ENCODE measurements at regions not wholly inside any gene's neighbourhood (a gene's known extent, or its start where the extent isn't known, plus 50 kb on each side); places are given as distances from the start of the nearest gene placed in this dataset.
A peak's percentile ranks its signal among the peaks of the same experiment; 100 is the strongest.

GRCh38 chr9:115657695-115658094 lies 495.9 kb upstream of the PAPPA start:
- TF ChIP-seq CTCF (IDR thresholded peaks at IDR 0.05), result no peak

GRCh38 chr9:115665519-115665918 lies 488.1 kb upstream of the PAPPA start:
- no peaks in the 10 kb centered on the region for H3K9me3 ChIP-seq
- H3K4me3 ChIP-seq, result no peak overlapping the region
- intact Hi-C loops (cut with DNase I), result no loop called here
- H3K27ac ChIP-seq, result no peak overlapping the region
- DNase-seq, result no peak
- FAIRE-seq, result no peak
- no peaks in the 10 kb centered on the region for H3K27me3 ChIP-seq
- WGBS, 2 donors, result 54 to 65% methylated on average over 2 of the region's 2 CpGs
- no peaks in the 10 kb centered on the region for H3K36me3 ChIP-seq
- TF ChIP-seq CTCF (IDR thresholded peaks at IDR 0.05), result no peak
- ATAC-seq, result no peak
- no peaks in the 10 kb centered on the region for H3K4me1 ChIP-seq

More at GRCh38 chr9:115657695-115658094, 495.9 kb upstream of the PAPPA start:
- intact Hi-C loops (cut with DNase I), result no loop called here
- H3K9me3 ChIP-seq, result no peaks in the 10 kb centered on the region
- DNase-seq (no peak), ATAC-seq (no peak), FAIRE-seq (no peak)
- no peaks in the 10 kb centered on the region for H3K4me1 ChIP-seq
- no peaks in the 10 kb centered on the region for H3K27me3 ChIP-seq
- WGBS, 2 donors, result 39 to 67% methylated on average over 2 of the region's 2 CpGs
- H3K4me3 ChIP-seq, result no peak overlapping the region
- no peaks in the 10 kb centered on the region for H3K36me3 ChIP-seq
- no peak overlapping the region for H3K27ac ChIP-seq

GRCh38 chr9:115668521-115668920 lies 485.1 kb upstream of the PAPPA start:
- WGBS, 2 donors, result 75 to 79% methylated on average over 2 of the region's 2 CpGs
- no peaks in the 10 kb centered on the region for H3K4me1 ChIP-seq
- FAIRE-seq (no peak), ATAC-seq (peak in 1 of 4 donors; percentile 45), DNase-seq (no peak)
- H3K36me3 ChIP-seq, result no peaks in the 10 kb centered on the region
- no peak overlapping the region for H3K4me3 ChIP-seq
- no peaks in the 10 kb centered on the region for H3K9me3 ChIP-seq
- TF ChIP-seq CTCF (IDR thresholded peaks at IDR 0.05), result no peak
- intact Hi-C loops (cut with DNase I), result no loop called here
- H3K27me3 ChIP-seq, result no peaks in the 10 kb centered on the region
- H3K27ac ChIP-seq, result no peak overlapping the region

GRCh38 chr9:115671236-115671962 lies 482.2 kb upstream of the PAPPA start:
- WGBS, 2 donors, result 70 to 83% methylated on average over 7 of the region's 7 CpGs
- Histone ChIP-seq H3K36me3 (no peaks in the 10 kb centered on the region), H3K4me3 (no peak overlapping the region), H3K9me3 (no peaks in the 10 kb centered on the region), H3K27me3 (no peaks in the 10 kb centered on the region), H3K27ac (no peak overlapping the region), H3K4me1 (no peaks in the 10 kb centered on the region)
- TF ChIP-seq CTCF (IDR thresholded peaks at IDR 0.05), result no peak
- intact Hi-C loops (cut with DNase I), result no loop called here
- FAIRE-seq (no peak), ATAC-seq (no peak), DNase-seq (no peak)

- no peaks in the 10 kb centered on the region for H3K27me3 ChIP-seq
- DNase-seq (no peak), ATAC-seq (no peak), FAIRE-seq (no peak)
- no peak overlapping the region for H3K4me3 ChIP-seq
- intact Hi-C loops (cut with DNase I), result no loop called here
- H3K4me1 ChIP-seq, result no peaks in the 10 kb centered on the region
- TF ChIP-seq CTCF (IDR thresholded peaks at IDR 0.05), result no peak
- H3K9me3 ChIP-seq, result no peaks in the 10 kb centered on the region
- 28 to 63% methylated on average over 1 of the region's 1 CpG for WGBS, 2 donors
- peak overlapping the region in 1 of 4 donors; percentile 36 for H3K27ac ChIP-seq
- no peaks in the 10 kb centered on the region for H3K36me3 ChIP-seq
These were observed 481.7 kb upstream of the PAPPA start for GRCh38 chr9:115671963-115672305.
